Transverse colon (tissue), 3 donors: ENCODE measurements at regions not wholly inside any gene's neighbourhood (a gene's known extent, or its start where the extent isn't known, plus 50 kb on each side); places are given as distances from the start of the nearest gene placed in this dataset.
"Not testable (repeated sequence)": the region's sequence is repeated elsewhere in the genome, so short reads cannot be mapped to it uniquely, and the experiment has no call there.

ENCODE experiments used
- EP300 ChIP-seq: sonication (generic); formaldehyde crosslinking; IDR thresholded peaks from one replicate; pipeline ENCODE4 v1.6.1; 2017; ENCODE audit warnings: antibody characterized with exemption, low read depth
- TF ChIP-seq, protein P1 (sequence below), 5 experiments: fragments of 200-600 bp in 3 of 5; fragments of 450-650 bp in 2 of 5; sonication (generic) in 3 of 5; IDR thresholded peaks; 1 replicate in 2 of 5; 2 replicates in 3 of 5; pipeline ENCODE4 v1.5.1; 2016 to 2017; ENCODE audit warnings: antibody characterized with exemption in 5 of 5, inconsistent platforms in 3 of 5, mild to moderate bottlenecking in 2 of 5, moderate library complexity in 1 of 5

DNA sequence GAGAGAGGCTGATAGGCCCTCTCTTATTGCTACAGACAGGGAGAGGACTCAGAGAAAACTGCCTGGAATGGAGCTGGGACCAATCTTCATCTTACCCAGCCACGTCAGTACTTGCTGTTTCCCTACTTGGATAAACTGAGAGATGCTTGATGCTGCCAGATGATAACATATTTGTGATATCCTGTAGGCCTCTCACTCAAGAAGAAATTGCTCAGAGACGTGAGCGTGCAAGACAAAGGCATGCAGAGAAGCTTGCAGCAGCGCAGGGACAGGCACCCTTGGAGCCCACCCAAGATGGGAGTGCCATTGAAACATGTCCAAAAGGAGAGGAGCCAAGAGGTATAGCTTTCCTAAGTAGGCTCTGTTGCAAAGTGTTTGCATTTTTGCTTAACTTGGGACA lies 114.7 kb upstream of the GOLGA6L4 start:
- TF ChIP-seq EP300, result not testable (repeated sequence)
- TF ChIP-seq, protein P1, sequence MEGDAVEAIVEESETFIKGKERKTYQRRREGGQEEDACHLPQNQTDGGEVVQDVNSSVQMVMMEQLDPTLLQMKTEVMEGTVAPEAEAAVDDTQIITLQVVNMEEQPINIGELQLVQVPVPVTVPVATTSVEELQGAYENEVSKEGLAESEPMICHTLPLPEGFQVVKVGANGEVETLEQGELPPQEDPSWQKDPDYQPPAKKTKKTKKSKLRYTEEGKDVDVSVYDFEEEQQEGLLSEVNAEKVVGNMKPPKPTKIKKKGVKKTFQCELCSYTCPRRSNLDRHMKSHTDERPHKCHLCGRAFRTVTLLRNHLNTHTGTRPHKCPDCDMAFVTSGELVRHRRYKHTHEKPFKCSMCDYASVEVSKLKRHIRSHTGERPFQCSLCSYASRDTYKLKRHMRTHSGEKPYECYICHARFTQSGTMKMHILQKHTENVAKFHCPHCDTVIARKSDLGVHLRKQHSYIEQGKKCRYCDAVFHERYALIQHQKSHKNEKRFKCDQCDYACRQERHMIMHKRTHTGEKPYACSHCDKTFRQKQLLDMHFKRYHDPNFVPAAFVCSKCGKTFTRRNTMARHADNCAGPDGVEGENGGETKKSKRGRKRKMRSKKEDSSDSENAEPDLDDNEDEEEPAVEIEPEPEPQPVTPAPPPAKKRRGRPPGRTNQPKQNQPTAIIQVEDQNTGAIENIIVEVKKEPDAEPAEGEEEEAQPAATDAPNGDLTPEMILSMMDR (IDR thresholded peaks at IDR 0.05), result not testable (repeated sequence)
